Ovary (tissue), 7 donors: ENCODE measurements at regions not wholly inside any gene's neighbourhood (a gene's known extent, or its start where the extent isn't known, plus 50 kb on each side); places are given as distances from the start of the nearest gene placed in this dataset.

Source experiments
- DNase-seq, 5 donors: peaks; one replicate each; pipeline ENCODE4 v3.0.0-alpha.2; 2019 to 2020
- H3K27ac ChIP-seq, 2 donors: fragments of 200-600 bp; one replicate each; pipeline versions ENCODE4 v1.5.1 to v1.8.0; 2019 to 2022
- H3K27me3 ChIP-seq: fragments of 200-600 bp; one replicate; pipeline ENCODE4 v1.8.0; 2022
- H3K36me3 ChIP-seq: fragments of 200-600 bp; sonication (generic); one replicate; pipeline ENCODE4 v1.5.1; 2019
- H3K4me1 ChIP-seq: one replicate; pipeline ENCODE4 v1.8.1; 2013; ENCODE audit warnings: mild to moderate bottlenecking, moderate library complexity; ENCODE audit not compliant: insufficient read depth
- H3K4me3 ChIP-seq: fragments of 200-600 bp; sonication (generic); one replicate; pipeline ENCODE4 v1.5.1; 2017
- H3K9me3 ChIP-seq, 2 donors: fragments of 200-600 bp in 1 of 2; sonication (generic) in 1 of 2; one replicate each; pipeline versions ENCODE4 v1.5.1 to v1.8.1; 2013 to 2019; ENCODE audit warnings: mild to moderate bottlenecking in 1 of 2, moderate library complexity in 1 of 2
- EP300 ChIP-seq: sonication (generic); formaldehyde crosslinking; IDR thresholded peaks from one replicate; pipeline ENCODE4 v1.6.1; 2017; ENCODE audit warnings: antibody characterized with exemption
- POLR2A ChIP-seq: fragments of 450-650 bp; IDR thresholded peaks from one replicate; pipeline ENCODE4 v1.6.1; 2017; ENCODE audit warnings: antibody characterized with exemption, mild to moderate bottlenecking, moderate library complexity
- WGBS, 3 donors: extraction: QIAGEN DNeasy Blood & Tissue Kit in 1 of 3; methylation state at CpG; one replicate each; pipeline versions ENCODE4 v1.1.5 to v1.1.7; 2013 to 2017; 5-methylcytosine and 5-hydroxymethylcytosine counted together
- intact Hi-C, 4 donors: fragments of 100-400 bp; cut with DNase I; formaldehyde crosslinking; loops; one replicate each; pipeline versions ENCODE4 v1.11.0 to v1.15.1; 2022 to 2023
- TF ChIP-seq, protein P1 (sequence below), 3 donors: fragments of 450-650 bp in 2 of 3; fragments of 200-600 bp in 1 of 3; IDR thresholded peaks; one replicate each; pipeline versions ENCODE4 v1.5.1 to v1.8.0; 2016 to 2022; ENCODE audit warnings: antibody characterized with exemption in 3 of 3, mild to moderate bottlenecking in 1 of 3
- donor health status: DM: no; HTN: no; CAD: no; lungs with moderate emphysema.
- donor health status: DM: no; HTN: no; CAD: no.
- donor health status: Bipolar disorder and iron deficiency.
- donor health status: DM: no; HTN: no; CAD: no.
- donor health status: DM: yes; HTN: yes; CAD: no.

DNA sequence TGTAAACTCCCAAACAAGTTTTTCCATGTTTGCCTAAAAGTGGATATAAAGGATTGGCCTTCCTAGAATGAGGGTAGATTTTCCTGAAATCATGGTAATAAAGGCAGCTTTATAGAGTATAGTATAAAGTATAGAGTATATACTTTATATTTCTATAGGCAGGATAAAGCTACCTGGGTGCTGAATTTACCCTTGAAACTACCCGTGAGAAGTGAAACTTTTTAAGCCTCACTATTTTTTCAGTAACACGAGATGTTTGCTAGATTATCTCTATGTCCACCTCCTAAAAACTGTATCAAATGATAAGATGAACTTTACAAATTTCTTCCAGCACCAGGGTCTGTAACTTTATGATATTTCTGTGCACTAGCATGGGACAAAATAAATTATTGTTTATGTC, 340.0 kb upstream of the GALNTL6 start:
- Histone ChIP-seq H3K4me3 (no peak overlapping the region), H3K27me3 (no peaks in the 10 kb centered on the region), H3K27ac (no peak overlapping the region), H3K9me3 (no peaks in the 10 kb centered on the region), H3K36me3 (no peaks in the 10 kb centered on the region), H3K4me1 (no peaks in the 10 kb centered on the region)
- intact Hi-C loops: no loop called here
- WGBS, 3 donors: 3 to 5% (median 4%) methylated on average over 2 of the region's 2 CpGs
- TF ChIP-seq EP300 (no peak), POLR2A (no peak)
- TF ChIP-seq, protein P1, sequence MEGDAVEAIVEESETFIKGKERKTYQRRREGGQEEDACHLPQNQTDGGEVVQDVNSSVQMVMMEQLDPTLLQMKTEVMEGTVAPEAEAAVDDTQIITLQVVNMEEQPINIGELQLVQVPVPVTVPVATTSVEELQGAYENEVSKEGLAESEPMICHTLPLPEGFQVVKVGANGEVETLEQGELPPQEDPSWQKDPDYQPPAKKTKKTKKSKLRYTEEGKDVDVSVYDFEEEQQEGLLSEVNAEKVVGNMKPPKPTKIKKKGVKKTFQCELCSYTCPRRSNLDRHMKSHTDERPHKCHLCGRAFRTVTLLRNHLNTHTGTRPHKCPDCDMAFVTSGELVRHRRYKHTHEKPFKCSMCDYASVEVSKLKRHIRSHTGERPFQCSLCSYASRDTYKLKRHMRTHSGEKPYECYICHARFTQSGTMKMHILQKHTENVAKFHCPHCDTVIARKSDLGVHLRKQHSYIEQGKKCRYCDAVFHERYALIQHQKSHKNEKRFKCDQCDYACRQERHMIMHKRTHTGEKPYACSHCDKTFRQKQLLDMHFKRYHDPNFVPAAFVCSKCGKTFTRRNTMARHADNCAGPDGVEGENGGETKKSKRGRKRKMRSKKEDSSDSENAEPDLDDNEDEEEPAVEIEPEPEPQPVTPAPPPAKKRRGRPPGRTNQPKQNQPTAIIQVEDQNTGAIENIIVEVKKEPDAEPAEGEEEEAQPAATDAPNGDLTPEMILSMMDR (IDR thresholded peaks at IDR 0.05): no peak
- no peak for DNase-seq

DNA sequence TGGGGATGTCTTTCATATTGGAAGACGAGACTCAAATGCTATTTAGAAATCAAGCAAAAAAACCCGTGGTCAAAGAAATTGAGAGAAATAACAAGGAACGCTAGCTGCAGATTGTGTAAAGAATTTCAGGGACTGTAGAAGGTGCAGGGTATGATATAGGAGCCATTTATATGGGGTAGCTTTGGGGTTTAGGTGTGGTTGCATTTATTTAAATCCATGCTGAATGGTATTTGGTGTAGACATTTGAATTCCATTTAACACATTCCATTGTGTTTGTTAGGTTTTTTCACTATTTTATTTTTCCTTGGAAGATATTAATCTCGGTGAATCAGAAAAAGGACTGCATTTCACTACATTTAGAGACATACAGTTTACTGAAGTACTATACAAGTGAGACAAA, 341.0 kb upstream of the GALNTL6 start:
- Histone ChIP-seq H3K4me1 (no peaks in the 10 kb centered on the region), H3K27me3 (no peaks in the 10 kb centered on the region), H3K36me3 (no peaks in the 10 kb centered on the region), H3K4me3 (no peak overlapping the region), H3K27ac (no peak overlapping the region), H3K9me3 (no peaks in the 10 kb centered on the region)
- no peak for TF ChIP-seq EP300
- TF ChIP-seq, protein P1 (IDR thresholded peaks at IDR 0.05): no peak
- TF ChIP-seq POLR2A: no peak
- DNase-seq: no peak
- WGBS, 3 donors: 82 to 92% (median 88%) methylated on average over 4 of the region's 4 CpGs
- intact Hi-C loops: no loop called here

DNA sequence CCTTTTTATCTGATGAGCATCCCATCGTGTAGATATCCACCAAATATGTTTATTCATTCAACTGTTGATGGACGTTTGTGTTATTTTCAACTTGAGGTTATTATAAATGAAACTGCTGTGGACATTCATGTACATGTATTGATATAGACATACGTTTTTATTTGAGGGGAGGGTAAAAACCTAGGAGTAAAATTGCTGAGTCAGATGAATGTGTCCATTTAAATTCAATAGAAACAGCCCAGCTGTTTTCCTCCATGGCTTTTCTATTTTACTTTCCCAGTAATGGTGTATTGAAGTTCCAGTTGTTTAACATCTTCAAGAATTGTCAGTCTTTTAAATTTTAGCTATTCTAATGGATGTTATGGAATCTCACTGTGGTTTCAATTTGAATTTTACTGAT, 348.7 kb upstream of the GALNTL6 start:
- no peaks in the 10 kb centered on the region for H3K36me3 ChIP-seq
- H3K9me3 ChIP-seq: no peaks in the 10 kb centered on the region
- H3K4me3 ChIP-seq: no peak overlapping the region
- TF ChIP-seq EP300 (no peak), POLR2A (no peak)
- TF ChIP-seq, protein P1 (IDR thresholded peaks at IDR 0.05): no peak
- no peaks in the 10 kb centered on the region for H3K4me1 ChIP-seq
- no peak overlapping the region for H3K27ac ChIP-seq
- WGBS, 3 donors: 57 to 67% (median 58%) methylated on average over 3 of the region's 3 CpGs
- no peaks in the 10 kb centered on the region for H3K27me3 ChIP-seq
- intact Hi-C loops: no loop called here
- no peak for DNase-seq

DNA sequence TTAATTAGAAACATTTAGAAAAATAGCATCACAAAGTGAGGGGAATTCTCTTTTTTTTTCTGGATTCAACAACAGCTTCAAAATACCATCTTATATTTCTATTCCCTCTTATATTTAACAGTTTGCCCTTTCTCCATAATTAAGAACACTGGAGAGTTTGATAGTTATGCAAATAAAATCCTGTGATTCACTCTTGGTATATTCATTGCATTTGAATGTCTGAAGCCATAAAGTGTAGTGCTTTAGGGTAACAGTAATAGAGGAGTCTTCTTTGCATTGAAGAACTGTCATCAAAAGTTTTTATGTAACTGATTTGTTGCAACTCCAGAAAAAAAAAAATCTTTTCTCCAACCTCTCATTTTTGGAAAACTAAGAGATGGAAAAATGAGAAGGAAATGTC, 352.0 kb upstream of the GALNTL6 start:
- TF ChIP-seq EP300: no peak
- TF ChIP-seq, protein P1 (IDR thresholded peaks at IDR 0.05): no peak
- TF ChIP-seq POLR2A: no peak
- Histone ChIP-seq H3K4me3 (no peak overlapping the region), H3K9me3 (no peaks in the 10 kb centered on the region), H3K4me1 (no peaks in the 10 kb centered on the region), H3K27me3 (no peaks in the 10 kb centered on the region), H3K36me3 (no peaks in the 10 kb centered on the region), H3K27ac (no peak overlapping the region)
- DNase-seq: no peak
- intact Hi-C loops: no loop called here

DNA sequence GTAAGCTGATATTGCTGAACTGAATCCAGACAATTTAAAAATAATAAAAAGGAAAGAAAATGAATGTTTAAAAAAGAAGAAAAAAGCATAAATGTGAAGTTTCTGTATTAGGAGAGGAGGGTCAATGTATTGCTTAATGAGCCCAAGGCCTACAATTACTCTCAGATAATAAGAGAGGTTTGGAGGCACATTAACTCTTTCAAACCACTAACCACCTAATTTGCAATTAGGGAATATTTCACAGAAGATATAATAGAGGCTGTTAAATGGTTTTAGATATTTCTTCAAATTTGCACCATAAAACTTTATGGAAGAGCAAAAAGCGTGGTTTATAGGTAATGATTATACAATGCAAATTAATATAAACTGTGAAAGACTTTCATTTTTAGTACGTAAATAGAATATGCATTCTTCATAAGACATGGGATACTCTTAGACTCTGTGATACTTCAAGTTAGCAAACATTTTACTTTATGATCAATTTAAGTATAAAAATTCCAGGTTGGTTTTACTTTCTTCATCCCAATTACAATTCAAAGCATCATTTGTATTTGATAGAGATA, 364.2 kb upstream of the GALNTL6 start:
- Histone ChIP-seq H3K27me3 (no peaks in the 10 kb centered on the region), H3K9me3 (no peaks in the 10 kb centered on the region), H3K4me1 (no peaks in the 10 kb centered on the region), H3K27ac (no peak overlapping the region), H3K36me3 (no peaks in the 10 kb centered on the region), H3K4me3 (no peak overlapping the region)
- no peak for DNase-seq
- 87 to 94% (median 90%) methylated on average over 2 of the region's 2 CpGs for WGBS, 3 donors
- intact Hi-C loops: no loop called here
- TF ChIP-seq POLR2A (no peak), EP300 (no peak)
- TF ChIP-seq, protein P1 (IDR thresholded peaks at IDR 0.05): no peak
